ENCODE measurements at regions not wholly inside any gene's neighbourhood (a gene's known extent, or its start where the extent isn't known, plus 50 kb on each side); places are given as distances from the start of the nearest gene placed in this dataset.

DNA sequence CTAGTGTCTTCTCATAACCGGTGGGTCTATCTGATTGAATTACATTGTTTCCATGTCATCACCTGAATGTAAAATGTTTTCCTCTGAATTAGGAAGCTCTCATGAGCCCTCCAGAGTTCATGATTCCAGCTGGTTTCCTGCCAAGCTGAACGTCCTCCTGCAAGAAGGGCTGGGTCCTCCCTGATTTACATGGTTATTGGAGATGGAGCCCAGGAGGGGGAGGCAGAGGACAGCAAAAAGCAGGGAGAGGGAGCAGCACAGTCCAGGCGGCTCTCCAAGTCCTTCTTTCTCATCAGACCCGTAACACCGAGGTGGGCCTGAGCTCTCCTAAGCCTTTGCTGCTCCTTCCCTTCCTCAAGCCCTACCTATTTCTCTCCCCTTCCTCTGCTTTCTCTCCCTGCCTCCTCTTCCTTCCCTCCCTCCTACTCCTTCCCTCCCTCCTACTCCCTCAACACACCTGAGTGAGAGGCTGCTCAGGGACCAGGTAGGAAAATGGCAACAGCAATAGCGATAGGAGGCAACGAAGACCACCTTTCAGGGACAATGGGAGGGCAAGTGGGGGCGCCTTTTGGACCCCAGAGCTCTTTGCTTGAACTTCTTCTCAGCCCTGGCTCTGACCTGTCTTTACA lies 265.9 kb downstream of the PRDM2 start:
- in situ Hi-C loops (cut with MboI; ENCODE audit: low sequenced_read_pairs) = no loop called here

DNA sequence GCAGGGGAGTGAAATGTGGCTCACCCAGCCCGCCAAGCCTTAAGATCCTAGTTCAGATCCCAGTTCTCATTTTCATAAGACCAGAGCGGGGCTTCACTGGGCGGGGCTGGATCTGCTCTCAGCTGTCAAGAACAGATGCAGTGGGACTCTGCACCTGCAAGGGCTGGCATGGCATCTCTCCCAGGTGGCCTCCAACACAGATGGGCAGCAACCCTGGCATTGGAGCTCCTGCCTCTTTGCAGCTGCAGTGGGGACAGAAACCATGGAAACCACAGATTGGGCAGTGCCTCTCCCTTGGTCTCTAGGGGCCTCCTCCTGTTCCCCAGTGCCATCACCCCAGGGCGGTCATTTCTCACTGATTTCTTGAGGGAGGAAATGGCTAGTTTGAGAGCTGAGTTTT lies 267.7 kb downstream of the PRDM2 start:
- in situ Hi-C loops (cut with MboI; ENCODE audit: low sequenced_read_pairs) = no loop called here

DNA sequence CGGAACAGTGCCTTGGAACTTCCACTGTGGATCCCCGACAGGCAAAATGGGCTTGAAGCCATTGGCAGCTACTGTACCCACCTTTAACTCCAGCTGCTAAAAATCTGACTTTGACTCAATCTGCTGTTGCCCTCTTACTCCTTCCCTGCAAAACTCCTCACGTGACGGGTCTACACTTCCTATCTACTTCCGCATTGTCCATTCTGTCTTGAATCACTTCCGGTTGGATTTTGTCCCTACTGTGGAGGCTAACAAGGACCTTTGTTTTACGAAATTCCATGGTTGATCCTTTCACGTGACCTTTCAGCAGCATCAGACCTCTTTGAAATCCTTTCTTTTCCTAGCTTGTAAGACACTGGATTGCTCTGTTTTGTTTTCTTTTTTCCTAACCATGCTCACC lies 268.4 kb downstream of the PRDM2 start:
- in situ Hi-C loops (cut with MboI; ENCODE audit: low sequenced_read_pairs) = no loop called here

DNA sequence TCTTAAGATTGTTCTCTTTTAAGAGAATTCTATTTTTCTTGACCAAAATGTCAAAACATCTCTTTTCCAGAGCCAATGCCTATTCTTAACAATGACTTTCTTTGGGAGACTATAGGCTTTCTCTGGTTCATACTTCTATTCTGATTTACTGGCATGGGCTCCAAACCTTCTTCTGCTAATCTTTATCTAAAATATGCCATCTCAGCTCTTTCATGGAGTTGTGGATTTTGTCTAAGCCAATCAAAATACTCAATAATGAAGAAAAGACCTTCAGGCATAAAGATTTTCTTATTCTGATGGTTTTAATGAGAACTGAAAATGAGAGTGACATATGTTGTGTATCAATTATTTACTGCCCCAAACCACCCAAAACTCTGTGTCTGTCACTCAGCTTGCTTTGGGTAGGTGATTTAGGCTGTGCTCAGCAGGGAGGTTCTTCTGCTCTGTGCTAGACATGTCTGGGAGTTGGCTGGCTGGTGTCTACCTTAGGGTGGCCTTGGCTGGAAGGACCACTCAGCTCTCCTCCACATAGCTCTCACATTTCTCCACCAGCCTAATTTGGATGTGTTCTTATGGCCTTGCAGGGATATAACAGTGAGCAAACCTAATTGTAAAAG lies 270.8 kb downstream of the PRDM2 start:
- in situ Hi-C loops (cut with MboI; ENCODE audit: low sequenced_read_pairs) = no loop called here

DNA sequence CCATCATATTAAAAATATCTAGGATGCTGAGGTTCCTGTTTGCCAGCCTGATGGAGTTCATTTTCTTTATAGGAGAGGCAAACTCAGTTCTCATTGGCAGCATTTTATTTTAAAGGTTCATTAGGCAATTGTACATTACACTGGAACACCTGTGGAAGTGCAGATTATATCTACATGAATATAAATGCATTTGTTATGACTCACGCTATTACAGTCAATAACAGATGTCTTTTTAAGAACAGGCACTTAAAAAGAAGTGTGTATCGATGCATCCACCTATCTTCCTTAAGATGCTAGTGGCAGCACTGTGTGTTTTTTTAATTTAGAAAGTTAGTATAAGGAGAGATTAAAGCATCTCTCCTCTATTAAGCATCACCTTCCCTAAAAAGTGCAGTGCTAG lies 276.5 kb downstream of the PRDM2 start:
- in situ Hi-C loops (cut with MboI; ENCODE audit: low sequenced_read_pairs) = no loop called here

DNA sequence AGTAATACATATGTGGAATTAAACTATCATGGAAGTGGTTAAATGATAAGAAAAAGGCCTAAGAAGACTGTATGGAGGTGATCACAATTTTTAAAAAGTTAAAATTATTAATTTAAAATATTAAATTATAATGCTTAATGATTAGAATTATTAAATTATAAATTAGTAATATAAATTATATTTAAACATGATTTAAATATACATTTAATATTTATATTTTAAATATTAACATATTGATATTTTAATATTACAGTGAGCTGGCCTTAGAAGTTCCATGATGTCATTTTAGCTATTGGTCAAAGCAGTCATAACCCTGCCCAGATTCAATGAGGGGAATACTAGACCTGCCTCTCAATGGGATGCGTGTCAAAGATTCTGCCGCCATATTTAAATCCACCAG lies 281.2 kb downstream of the PRDM2 start:
- in situ Hi-C loops (cut with MboI; ENCODE audit: low sequenced_read_pairs) = no loop called here

DNA sequence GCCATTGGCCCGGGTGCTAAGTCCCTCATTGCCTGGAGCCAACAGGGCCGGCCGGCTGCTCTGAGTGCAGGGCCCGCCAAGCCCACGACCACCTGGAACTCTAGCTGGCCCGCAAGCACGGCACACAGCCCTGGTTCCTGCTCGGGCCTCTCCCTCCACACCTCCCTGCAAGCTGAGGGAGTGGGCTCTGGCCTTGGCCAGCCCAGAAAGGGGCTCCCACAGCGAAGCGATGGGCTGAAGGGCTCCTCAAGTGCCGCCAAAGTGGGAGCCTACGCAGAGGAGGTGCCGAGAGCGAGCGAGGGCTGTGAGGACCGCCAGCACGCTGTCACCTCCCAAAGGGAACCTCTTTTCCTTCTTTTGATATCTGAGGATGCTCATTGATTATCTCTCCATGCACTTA lies 283.4 kb downstream of the PRDM2 start:
- in situ Hi-C loops (cut with MboI; ENCODE audit: low sequenced_read_pairs) = no loop called here

DNA sequence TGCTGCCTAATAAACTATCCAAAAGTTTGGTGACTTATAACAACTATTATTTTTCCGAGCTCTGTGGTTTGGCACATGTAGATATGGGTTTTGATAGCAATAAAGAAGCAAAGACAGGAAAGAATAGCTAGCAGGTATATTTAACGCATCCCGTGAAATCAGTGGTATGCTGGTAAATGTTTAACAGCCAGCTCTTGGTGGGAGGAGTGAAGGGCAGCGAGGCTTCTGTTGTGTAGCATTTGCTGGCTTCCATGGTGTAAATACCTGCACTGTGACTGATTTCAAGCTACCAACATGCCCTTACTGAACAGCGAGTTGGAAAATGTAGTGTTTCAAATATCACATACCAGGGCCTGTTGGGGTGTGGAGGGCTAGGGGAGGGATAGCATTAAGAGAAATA lies 291.0 kb downstream of the PRDM2 start:
- in situ Hi-C loops (cut with MboI; ENCODE audit: low sequenced_read_pairs) = no loop called here

DNA sequence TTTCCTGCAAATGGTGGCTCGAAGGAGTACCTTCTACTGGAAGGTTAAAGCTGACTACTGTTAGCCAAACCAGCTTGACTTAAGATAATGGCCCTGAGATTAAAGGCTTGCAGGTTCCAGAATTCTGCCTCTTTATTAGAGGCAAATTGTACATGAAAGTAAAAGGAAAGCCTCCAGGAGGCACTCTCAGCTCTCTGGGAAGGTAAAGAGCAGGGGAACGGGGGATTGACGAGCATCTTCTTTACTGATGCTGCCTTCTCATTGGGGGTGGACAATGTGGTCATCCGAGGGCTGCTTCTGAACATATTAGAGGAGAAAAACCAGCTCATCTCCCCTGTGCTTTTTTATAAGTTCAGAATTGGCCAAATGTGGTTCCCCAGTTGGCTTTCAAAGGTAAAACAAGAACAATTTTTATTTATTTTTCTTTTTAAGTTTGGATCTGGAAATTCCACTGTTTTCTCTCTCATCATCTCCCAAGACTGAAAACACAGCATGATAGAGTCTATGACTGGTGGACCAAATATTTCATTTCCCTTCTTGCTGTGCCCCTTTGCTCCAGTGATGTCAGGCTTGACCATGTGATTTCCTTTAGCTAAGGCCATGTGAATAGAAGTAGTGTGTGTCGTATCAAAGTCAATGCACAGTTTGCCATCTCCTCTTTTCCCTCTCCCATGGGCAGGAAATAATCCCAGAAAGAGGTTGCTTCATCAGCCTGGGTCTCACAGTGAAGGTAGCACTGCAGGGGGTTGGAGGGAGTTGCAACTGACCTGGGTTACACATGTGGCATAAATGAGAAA lies 292.7 kb downstream of the PRDM2 start:
- in situ Hi-C loops (cut with MboI; ENCODE audit: low sequenced_read_pairs) = no loop called here

DNA sequence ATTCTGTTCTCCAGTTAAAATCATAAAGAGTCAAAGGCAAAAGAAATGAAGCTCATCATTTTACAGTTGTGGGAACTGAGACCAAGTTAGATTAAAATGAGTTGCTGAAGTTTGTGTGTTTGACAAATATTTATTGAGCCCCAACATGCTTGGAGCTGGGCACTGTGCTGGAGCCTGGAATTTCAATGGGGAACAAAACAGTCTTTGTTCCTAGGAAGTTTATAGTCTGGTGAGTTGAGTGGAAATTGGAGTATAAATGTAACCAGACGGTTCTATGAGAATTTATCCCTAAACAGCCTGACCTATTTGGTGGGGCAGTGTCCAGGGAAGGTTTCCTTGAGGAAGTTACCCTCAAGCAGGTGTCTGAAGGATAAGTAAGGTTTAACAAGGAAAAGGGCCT lies 294.4 kb downstream of the PRDM2 start:
- in situ Hi-C loops (cut with MboI; ENCODE audit: low sequenced_read_pairs) = no loop called here

DNA sequence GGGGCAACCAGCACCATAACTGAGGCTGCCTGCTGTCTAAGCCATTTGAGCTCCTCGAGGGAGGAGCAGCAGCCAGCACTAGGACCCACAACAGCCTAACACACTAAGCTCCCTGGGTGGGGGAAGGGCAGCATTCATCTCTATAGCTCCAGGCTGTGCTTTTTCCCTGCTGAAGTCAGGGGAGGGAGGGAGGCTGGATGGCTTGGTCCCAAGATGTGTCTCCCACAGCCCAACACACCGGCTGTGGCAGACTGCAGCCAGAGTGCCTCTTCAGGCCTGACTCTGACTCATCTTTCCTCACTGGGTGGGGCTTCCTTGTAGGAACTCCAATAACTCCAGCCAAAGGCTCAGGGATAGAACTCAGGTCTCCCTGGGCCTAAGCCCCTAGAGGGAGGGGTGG lies 296.3 kb downstream of the PRDM2 start:
- in situ Hi-C loops (cut with MboI; ENCODE audit: low sequenced_read_pairs) = no loop called here

DNA sequence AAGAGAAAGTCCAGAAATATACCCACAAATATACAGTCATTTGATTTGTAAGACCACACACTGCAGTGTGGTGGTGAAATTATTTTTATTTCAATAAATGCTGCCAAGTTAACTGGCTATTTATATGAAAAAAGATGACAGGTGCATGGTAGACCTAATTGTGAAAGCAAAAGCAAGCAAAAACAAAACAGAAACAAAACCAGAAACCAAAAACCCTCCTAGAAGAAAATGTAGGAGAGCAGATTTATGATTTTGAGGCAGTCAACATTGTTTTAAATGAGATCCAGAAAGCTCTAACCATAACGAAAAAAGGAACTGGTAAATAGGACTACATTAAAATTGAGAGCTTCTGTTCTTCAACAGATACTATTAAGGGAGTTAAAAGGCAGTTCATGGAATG lies 303.6 kb downstream of the PRDM2 start:
- in situ Hi-C loops (cut with MboI; ENCODE audit: low sequenced_read_pairs) = no loop called here

DNA sequence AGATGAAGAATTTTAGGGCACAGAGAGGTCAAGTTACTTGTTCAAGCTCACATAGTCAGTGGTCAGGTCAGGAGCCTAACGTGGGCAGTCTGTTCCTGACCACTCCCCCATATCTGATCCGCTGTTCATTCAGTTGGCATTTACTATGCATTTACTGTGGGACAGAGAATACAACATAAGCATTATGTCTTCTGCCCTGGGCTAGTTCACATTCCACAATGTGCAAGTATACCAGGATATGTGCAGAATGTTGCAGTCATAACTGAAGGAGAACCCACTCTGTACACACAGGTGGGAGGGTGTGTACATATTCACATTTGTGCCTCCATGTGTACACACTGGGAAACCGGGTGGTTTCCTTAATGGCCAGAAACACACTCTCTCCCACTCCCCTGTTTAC lies 309.6 kb downstream of the PRDM2 start:
- in situ Hi-C loops (cut with MboI; ENCODE audit: low sequenced_read_pairs) = no loop called here

DNA sequence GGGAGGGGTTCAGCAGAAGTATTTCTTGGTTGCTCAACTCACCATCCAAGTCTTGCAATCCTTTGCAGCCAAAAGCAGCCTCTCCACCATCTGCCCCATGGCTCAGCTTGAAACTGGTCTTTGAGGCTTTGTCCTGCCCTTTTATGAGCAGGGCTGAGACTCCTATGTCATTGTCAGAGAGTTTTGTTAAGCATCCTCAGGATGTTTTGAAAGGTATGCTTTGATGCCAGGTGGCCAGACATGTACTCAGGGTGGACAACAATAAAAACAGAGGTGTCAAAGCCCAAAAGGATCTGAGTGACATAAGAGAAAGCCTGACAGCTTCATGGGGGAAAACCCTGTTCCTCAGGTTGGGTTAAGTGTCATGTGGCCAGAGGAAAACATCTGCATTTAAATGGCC lies 310.5 kb downstream of the PRDM2 start:
- in situ Hi-C loops (cut with MboI; ENCODE audit: low sequenced_read_pairs) = no loop called here

DNA sequence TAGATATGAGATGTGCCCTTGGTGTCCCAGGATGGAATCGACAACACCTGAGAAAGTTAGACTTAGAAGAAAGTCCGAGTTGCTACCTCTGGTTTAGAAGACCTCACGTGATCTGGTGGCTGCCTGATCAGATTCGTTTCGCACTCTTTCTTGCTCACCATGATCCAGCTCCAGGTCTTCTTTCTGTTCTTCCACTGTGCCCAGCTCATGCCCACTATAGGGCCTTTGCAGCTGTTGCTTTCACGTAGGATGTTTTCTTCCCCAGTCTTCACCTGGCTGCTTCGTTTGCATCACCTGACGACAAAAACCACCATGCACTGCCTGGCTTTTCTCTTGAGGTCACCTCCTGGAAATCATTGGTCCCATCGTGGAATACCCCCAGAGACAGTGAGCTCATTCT lies 311.1 kb downstream of the PRDM2 start:
- in situ Hi-C loops (cut with MboI; ENCODE audit: low sequenced_read_pairs) = no loop called here

DNA sequence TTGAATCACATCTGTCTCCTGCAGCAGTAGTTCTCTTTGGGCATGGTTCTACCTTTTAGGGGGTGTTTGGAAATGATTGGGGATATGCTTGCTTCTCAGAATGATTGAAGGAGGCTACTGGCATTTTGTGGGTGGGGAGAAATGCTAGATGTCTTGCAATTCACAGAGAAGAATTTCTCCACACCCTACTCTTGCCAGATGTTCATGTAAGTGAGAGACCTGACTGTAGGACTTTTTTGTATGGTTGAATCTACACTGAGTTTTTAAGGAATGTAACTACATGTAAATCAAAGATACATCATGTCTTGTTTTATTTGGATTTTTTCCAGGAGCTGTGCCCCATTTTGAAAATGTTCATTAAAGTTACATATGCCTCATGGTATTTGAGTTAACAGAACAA lies 311.9 kb downstream of the PRDM2 start:
- in situ Hi-C loops (cut with MboI; ENCODE audit: low sequenced_read_pairs) = no loop called here

DNA sequence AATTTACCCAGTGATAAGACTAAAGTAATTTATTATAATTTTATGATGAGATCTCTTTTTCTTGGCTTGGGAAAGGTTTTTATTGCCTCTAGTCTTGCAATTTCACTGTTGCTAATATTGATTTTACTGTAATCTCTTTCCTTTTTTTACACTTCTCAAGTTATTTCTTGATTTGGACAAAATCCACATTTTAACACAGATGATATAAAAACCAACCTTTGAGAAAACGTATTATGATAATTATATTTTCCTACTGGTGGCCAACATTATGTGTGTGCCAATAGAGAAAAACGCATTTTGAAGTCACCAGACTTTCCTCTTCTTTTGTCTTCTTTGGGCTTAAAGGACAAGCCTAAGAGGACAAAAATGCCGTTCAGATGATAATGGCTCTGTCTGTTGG lies 314.9 kb downstream of the PRDM2 start:
- in situ Hi-C loops (cut with MboI; ENCODE audit: low sequenced_read_pairs) = no loop called here

DNA sequence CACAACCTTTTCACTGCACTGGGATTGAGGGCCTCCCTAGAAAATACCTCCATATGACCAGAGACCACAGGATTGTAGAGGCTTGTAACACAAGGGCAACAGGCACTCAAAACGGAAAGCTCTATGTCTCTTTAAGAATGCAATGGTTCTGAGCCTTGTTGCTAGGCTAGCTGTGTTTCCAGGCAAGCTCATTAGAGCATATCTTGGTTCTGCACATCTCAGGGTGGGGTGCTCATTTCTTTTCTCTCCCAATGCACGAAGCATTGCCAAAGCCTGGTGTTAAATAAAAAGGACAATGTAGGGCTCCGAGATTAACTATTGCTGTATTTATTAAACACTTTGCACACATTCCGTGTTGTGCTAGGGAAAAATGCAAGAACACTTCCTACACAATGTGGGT lies 315.9 kb downstream of the PRDM2 start:
- in situ Hi-C loops (cut with MboI; ENCODE audit: low sequenced_read_pairs) = no loop called here

DNA sequence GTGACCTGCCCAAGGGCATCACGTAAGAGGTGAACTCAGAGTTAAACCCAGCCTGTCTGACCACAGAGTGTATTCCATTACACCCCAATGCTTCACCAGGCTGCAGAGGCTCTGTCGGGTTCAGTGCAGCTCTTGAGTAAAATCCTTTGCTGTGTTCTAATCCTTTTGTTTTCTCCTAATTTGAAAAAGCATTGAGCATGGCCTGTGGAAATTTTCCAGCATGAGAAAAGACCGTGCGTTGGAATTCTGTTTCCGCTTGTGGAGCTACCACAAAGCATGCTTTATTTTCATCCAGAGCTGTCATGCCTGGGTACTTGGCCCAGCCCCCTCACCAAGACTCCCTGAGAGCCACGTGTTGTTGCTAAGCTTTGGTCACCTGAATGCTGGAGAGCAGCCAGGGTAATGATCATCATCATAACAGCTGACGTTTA lies 317.6 kb downstream of the PRDM2 start:
- in situ Hi-C loops (cut with MboI; ENCODE audit: low sequenced_read_pairs) = no loop called here

DNA sequence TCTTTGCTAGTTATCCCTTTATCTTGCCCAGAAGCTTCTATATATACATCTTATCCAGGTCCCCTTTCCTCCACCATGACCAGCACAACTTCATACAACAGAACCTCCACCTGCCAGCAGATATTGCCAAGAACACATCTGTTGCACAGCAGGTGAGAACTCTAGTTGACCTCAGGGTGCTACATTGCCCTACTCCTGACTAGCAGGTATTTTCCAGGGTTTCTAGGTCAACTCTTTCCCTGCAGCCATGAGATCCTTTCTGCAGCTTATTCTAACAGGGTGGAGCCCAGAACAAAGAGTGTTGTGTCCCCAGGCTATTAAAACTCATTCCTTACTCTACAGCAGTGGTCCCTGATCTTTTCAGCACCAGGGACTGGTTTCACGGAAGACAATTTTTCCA lies 319.5 kb downstream of the PRDM2 start:
- in situ Hi-C loops (cut with MboI; ENCODE audit: low sequenced_read_pairs) = no loop called here

DNA sequence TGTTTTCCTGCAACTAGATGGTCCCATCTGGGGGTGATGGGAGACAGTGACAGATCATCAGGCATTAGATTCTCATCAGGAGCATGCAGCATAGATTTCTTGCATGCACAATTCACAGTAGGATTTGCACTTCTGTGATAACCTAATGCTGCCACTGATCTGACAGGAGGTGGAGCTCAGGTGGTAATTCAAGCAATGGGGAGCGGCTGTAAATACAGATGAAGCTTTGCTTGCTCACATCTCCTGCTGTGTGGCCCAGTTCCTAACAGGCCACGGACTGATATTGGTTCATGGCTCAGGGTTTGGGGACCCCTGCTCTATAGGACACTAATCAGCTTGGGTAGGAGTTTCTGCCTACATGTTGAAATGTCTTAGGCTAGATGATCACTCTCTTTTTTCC lies 320.0 kb downstream of the PRDM2 start:
- in situ Hi-C loops (cut with MboI; ENCODE audit: low sequenced_read_pairs) = no loop called here

DNA sequence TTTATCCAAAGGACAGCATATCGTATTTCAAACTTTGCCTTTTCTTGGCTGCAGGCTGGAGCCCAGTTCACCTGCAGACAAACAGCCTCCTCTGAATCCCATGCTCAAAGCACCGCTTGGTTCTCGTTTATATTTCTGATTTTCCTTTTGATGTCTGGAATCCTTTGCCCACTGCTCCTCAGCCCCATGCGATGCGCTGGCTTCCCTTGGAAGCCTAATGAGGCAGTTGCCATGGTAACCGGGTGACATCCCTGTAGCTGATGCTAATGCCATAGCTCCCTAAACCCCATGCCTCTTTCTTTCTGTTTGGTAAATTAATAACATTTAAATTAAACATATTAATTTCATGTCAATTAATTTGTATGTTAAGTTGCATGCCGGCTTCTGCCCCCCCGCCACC lies 327.1 kb downstream of the PRDM2 start:
- in situ Hi-C loops (cut with MboI; ENCODE audit: low sequenced_read_pairs) = no loop called here

All from HL-60/S4 (cell line).